B cell (primary cell): ENCODE measurements at regions not wholly inside any gene's neighbourhood (a gene's known extent, or its start where the extent isn't known, plus 50 kb on each side); places are given as distances from the start of the nearest gene placed in this dataset.

ENCODE experiments used
- CTCF ChIP-seq: fragments of 200-600 bp; IDR thresholded peaks from one replicate; pipeline ENCODE4 v1.8.0; 2022; ENCODE audit warnings: antibody characterized with exemption, mild to moderate bottlenecking
- EZH2 ChIP-seq: IDR thresholded peaks from 2 replicates; pipeline ENCODE4 v1.6.1; 2012; ENCODE audit warnings: borderline replicate concordance, low read depth, mild to moderate bottlenecking, moderate library complexity, low read length; ENCODE audit not compliant: insufficient read depth, poor library complexity, severe bottlenecking

DNA sequence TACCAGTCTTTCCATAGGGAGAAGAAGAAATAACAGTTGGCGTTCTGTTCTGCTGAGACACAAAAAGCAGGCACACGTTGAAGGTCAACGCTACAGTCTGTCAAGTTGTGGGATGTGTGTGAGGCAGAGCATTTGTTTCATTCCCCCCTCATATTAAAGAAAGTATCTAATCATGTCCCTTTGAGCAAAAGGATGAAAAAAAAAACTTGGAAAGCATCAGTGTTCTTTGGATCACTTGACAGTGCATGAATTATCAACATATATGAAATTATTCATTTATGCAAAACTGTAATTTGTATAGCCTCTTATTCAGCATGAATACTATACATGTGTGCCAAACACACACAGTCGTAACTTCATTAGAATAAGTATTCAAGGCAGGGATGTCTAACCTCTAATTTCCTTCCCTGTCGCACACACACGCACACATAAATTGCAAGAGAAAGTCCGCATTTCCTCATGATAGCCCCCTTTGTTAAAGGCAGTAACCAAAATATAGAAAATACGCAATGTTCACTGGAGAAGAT, 228.6 kb downstream of the RND3 start:
- TF ChIP-seq CTCF, result no peak
- no peak for TF ChIP-seq EZH2
